ENCODE measurements at regions not wholly inside any gene's neighbourhood (a gene's known extent, or its start where the extent isn't known, plus 50 kb on each side); places are given as distances from the start of the nearest gene placed in this dataset.

DNA sequence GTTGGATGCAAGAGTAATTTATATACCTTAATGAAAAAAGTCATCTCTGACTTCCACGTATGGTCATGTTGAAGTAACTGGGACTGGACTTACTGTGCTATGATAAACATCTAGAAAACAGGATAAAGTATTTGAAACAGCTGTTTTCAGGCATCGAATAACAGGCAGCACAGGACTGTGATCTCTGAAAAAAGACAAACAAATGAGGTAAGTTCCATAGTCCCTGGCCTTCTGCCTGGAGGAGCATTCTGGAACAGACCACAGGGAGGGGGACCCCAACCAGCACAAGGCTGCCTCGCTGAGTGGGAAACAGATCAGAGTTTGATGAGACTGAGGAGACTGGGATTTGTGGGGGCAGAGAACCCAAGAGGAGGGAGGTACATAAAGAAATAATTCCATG lies 89.1 kb upstream of the HABP2 start:
- intact Hi-C loops (cut with DNase I; ENCODE audit: low total_unique reads) = no loop called here
- Histone ChIP-seq H3K4me3 (no peak overlapping the region), H3K4me1 (peaks cover 0 to 10% (median 3%) of the 10 kb centered on the region in 4 donors), H3K27me3 (no peaks in the 10 kb centered on the region), H3K9me3 (no peaks in the 10 kb centered on the region), H3K27ac (peak overlapping the region in 1 of 2 donors; percentile 15), H3K36me3 (no peaks in the 10 kb centered on the region)
- DNase-seq = no peak
- TF ChIP-seq, protein P1, sequence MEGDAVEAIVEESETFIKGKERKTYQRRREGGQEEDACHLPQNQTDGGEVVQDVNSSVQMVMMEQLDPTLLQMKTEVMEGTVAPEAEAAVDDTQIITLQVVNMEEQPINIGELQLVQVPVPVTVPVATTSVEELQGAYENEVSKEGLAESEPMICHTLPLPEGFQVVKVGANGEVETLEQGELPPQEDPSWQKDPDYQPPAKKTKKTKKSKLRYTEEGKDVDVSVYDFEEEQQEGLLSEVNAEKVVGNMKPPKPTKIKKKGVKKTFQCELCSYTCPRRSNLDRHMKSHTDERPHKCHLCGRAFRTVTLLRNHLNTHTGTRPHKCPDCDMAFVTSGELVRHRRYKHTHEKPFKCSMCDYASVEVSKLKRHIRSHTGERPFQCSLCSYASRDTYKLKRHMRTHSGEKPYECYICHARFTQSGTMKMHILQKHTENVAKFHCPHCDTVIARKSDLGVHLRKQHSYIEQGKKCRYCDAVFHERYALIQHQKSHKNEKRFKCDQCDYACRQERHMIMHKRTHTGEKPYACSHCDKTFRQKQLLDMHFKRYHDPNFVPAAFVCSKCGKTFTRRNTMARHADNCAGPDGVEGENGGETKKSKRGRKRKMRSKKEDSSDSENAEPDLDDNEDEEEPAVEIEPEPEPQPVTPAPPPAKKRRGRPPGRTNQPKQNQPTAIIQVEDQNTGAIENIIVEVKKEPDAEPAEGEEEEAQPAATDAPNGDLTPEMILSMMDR (IDR thresholded peaks at IDR 0.05) = no peak

- no peak for DNase-seq
- Histone ChIP-seq H3K4me1 (peaks cover 0 to 24% (median 11%) of the 10 kb centered on the region in 4 donors), H3K36me3 (no peaks in the 10 kb centered on the region), H3K4me3 (no peak overlapping the region), H3K27ac (no peak overlapping the region), H3K9me3 (no peaks in the 10 kb centered on the region), H3K27me3 (no peaks in the 10 kb centered on the region)
- intact Hi-C loops (cut with DNase I; ENCODE audit: low total_unique reads) = no loop called here
- TF ChIP-seq, protein P1 (IDR thresholded peaks at IDR 0.05) = no peak
Measured at GRCh38 chr10:113469796-113470195, 83.1 kb upstream of the HABP2 start.

- H3K9me3 ChIP-seq = no peaks in the 10 kb centered on the region
- H3K27me3 ChIP-seq = no peaks in the 10 kb centered on the region
- no peak for DNase-seq
- no peaks in the 10 kb centered on the region for H3K36me3 ChIP-seq
- TF ChIP-seq, protein P1 (IDR thresholded peaks at IDR 0.05) = no peak
- intact Hi-C loops (cut with DNase I; ENCODE audit: low total_unique reads) = no loop called here
- no peak overlapping the region for H3K27ac ChIP-seq
- H3K4me1 ChIP-seq = peaks cover 0 to 32% (median 18%) of the 10 kb centered on the region in 4 donors
- H3K4me3 ChIP-seq = no peak overlapping the region
Measured at GRCh38 chr10:113470372-113471240, 82.2 kb upstream of the HABP2 start.

GRCh38 chr10:113471241-113471996 lies 81.4 kb upstream of the HABP2 start:
- no peaks in the 10 kb centered on the region for H3K36me3 ChIP-seq
- DNase-seq = no peak

GRCh38 chr10:113473011-113473410 lies 79.8 kb upstream of the HABP2 start:
- no peaks in the 10 kb centered on the region for H3K9me3 ChIP-seq
- TF ChIP-seq, protein P1 (IDR thresholded peaks at IDR 0.05) = no peak
- H3K36me3 ChIP-seq = no peaks in the 10 kb centered on the region
- no peaks in the 10 kb centered on the region for H3K27me3 ChIP-seq
- peak overlapping the region; percentile 69 to 78 for H3K27ac ChIP-seq
- intact Hi-C loops (cut with DNase I; ENCODE audit: low total_unique reads) = no loop called here
- H3K4me3 ChIP-seq = no peak overlapping the region
- H3K4me1 ChIP-seq = peaks cover 0 to 56% (median 38%) of the 10 kb centered on the region in 4 donors
- no peak for DNase-seq

More at GRCh38 chr10:113471241-113471996, 81.4 kb upstream of the HABP2 start:
- Histone ChIP-seq H3K27ac (peak overlapping the region in 1 of 2 donors; percentile 20), H3K4me3 (no peak overlapping the region), H3K4me1 (peaks cover 0 to 40% (median 24%) of the 10 kb centered on the region in 4 donors), H3K27me3 (no peaks in the 10 kb centered on the region), H3K9me3 (no peaks in the 10 kb centered on the region)
- intact Hi-C loops (cut with DNase I; ENCODE audit: low total_unique reads) = no loop called here
- TF ChIP-seq, protein P1 (IDR thresholded peaks at IDR 0.05) = no peak

Data from tibial artery (tissue), 4 donors.